Mucosa of stomach (tissue), 1 donor: ENCODE measurements at regions not wholly inside any gene's neighbourhood (a gene's known extent, or its start where the extent isn't known, plus 50 kb on each side); places are given as distances from the start of the nearest gene placed in this dataset.

Experiments used
- H3K27me3 ChIP-seq: one replicate; pipeline ENCODE4 v1.7.0; 2013; ENCODE audit warnings: mild to moderate bottlenecking, low read length; ENCODE audit not compliant: control insufficient read depth, insufficient read depth
- H3K36me3 ChIP-seq: one replicate; pipeline ENCODE4 v1.7.0; 2013; ENCODE audit warnings: low read length; ENCODE audit not compliant: control insufficient read depth, insufficient read depth
- H3K4me1 ChIP-seq: one replicate; pipeline ENCODE4 v1.7.0; 2013; ENCODE audit warnings: mild to moderate bottlenecking, low read length; ENCODE audit not compliant: control insufficient read depth, insufficient read depth
- H3K4me3 ChIP-seq: one replicate; pipeline ENCODE4 v1.7.0; 2013; ENCODE audit warnings: low read length
- H3K9ac ChIP-seq: one replicate; pipeline ENCODE4 v1.7.0; 2013; ENCODE audit warnings: mild to moderate bottlenecking, low read length, moderate library complexity
- H3K9me3 ChIP-seq: one replicate; pipeline ENCODE4 v1.7.0; 2013; ENCODE audit warnings: mild to moderate bottlenecking, low read length, moderate library complexity; ENCODE audit not compliant: control insufficient read depth
- donor health status: Pancreatic carcinoma.

GRCh38 chr3:150080058-150080730 is 109.5 kb upstream of the PFN2 start:
- Histone ChIP-seq H3K4me3 (no peak overlapping the region), H3K4me1 (peaks cover 4% of the 10 kb centered on the region), H3K9me3 (no peaks in the 10 kb centered on the region), H3K9ac (no peak overlapping the region), H3K27me3 (no peaks in the 10 kb centered on the region), H3K36me3 (no peaks in the 10 kb centered on the region)

DNA sequence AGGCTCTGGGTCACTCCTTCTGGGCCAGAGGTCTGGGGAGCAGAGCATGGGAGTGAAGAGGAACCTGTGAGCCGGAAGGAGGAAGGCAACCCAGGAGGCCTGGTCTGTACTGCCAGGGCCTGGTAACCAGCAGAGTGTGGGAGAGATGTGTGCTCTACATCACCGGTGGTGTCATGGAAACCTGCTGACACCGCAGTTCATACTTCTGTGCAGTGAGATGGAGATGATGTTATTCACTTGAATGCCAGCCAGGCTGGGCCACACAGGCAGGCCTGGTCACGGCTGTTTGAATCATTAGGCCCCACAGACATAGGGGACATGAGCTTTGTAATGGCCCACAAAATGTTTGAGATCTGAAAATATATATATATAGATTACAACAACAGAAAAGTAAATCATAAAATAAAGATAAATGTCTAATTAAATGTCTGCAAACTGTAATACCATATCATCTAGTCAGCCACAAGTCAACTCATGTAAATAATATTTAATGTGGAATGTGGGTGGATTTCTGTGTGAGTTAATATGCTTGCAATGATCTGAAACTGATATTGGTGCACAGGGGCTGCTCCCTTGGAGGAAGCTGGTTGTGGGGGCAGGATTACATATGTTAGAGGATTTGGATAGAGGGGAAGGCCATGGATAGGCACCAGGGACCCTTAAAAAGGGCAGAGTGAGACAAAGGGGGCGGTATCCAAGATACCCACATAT is 108.5 kb upstream of the PFN2 start:
- H3K36me3 ChIP-seq, result no peaks in the 10 kb centered on the region
- no peaks in the 10 kb centered on the region for H3K27me3 ChIP-seq
- H3K4me3 ChIP-seq, result no peak overlapping the region
- peaks cover 4% of the 10 kb centered on the region for H3K4me1 ChIP-seq
- H3K9me3 ChIP-seq, result no peaks in the 10 kb centered on the region
- no peak overlapping the region for H3K9ac ChIP-seq

DNA sequence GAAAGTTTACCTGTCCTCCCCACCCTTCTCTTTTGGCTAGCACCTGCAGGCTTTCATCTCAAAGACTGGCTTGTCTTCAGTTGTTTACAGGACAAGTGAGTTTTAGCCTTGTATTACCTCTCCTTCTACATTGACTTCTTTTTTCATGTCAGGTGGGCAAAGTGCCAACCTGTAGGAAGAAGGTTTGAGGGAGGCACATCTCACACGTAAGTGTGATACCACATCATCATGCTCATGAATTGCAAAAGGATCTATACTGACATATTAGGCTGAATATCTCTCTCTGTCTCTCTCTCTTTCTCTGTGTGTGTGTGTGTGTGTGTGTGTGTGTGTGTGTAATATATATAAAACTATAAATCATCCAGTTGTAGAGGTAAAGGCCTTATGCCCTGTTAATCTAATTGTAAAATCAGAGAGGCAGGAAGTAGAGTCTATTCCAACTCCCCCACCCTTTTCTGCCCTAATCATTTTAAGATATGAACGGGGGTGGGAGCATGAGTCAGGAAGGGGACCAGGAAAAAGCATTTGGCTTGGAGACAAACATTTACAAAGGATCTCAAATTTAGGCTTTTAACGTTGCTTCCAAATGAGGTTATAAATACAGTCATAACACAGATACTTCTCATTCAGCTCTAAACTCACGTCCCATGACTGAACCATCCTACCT is 107.0 kb upstream of the PFN2 start:
- Histone ChIP-seq H3K36me3 (no peaks in the 10 kb centered on the region), H3K4me3 (no peak overlapping the region), H3K27me3 (no peaks in the 10 kb centered on the region), H3K9ac (no peak overlapping the region), H3K9me3 (no peaks in the 10 kb centered on the region), H3K4me1 (peaks cover 4% of the 10 kb centered on the region)

GRCh38 chr3:150077107-150077506 is 106.4 kb upstream of the PFN2 start:
- Histone ChIP-seq H3K4me3 (no peak overlapping the region), H3K9ac (no peak overlapping the region), H3K9me3 (no peaks in the 10 kb centered on the region), H3K27me3 (no peaks in the 10 kb centered on the region), H3K4me1 (peaks cover 4% of the 10 kb centered on the region), H3K36me3 (no peaks in the 10 kb centered on the region)

GRCh38 chr3:150076443-150076842 is 105.7 kb upstream of the PFN2 start:
- no peak overlapping the region for H3K4me3 ChIP-seq
- no peaks in the 10 kb centered on the region for H3K9me3 ChIP-seq
- no peaks in the 10 kb centered on the region for H3K36me3 ChIP-seq
- H3K4me1 ChIP-seq, result peaks cover 4% of the 10 kb centered on the region
- H3K27me3 ChIP-seq, result no peaks in the 10 kb centered on the region
- no peak overlapping the region for H3K9ac ChIP-seq

- H3K4me1 ChIP-seq, result peaks cover 4% of the 10 kb centered on the region
- no peaks in the 10 kb centered on the region for H3K9me3 ChIP-seq
- peaks cover under 1% of the 10 kb centered on the region for H3K27me3 ChIP-seq
- H3K4me3 ChIP-seq, result no peak overlapping the region
- H3K9ac ChIP-seq, result no peak overlapping the region
- no peaks in the 10 kb centered on the region for H3K36me3 ChIP-seq
Measured at GRCh38 chr3:150075417-150075865, 104.7 kb upstream of the PFN2 start.

DNA sequence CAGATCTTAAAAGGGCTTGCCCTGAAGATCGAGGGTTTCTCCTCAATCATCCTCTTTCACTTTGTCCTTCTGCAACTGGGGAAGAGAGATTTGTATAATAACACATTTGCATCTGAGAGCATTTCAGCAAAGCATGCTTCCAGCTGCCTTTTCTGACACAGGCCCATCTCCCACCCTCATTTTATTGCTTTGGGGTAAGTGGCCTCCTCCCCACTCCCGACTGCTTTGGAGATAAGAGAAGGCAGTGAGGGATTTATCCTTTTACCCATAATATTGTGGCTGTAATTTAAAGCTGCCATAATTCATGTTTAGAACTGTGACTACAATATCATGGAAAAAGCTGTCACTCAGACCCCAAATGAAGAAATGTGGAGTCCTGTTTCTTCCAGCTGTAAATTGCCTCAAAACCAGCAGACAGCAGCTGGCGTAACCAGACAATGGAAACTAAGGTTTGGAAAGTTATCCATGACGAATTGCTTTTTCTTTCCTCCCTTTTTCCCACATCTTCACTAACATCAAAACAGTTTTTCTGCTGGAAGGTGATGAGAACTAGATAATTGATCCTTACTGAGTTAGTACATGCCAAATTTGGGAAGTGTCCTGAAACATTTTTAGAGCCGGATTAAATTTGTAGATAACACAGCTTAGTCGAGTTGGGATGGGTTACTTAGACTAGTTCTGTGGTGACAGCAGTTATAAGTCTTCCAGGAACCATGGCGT is 104.2 kb upstream of the PFN2 start:
- no peaks in the 10 kb centered on the region for H3K9me3 ChIP-seq
- H3K4me3 ChIP-seq, result no peak overlapping the region
- H3K4me1 ChIP-seq, result peaks cover 4% of the 10 kb centered on the region
- H3K36me3 ChIP-seq, result no peaks in the 10 kb centered on the region
- no peak overlapping the region for H3K9ac ChIP-seq
- peaks cover 6% of the 10 kb centered on the region for H3K27me3 ChIP-seq

- Histone ChIP-seq H3K9ac (no peak overlapping the region), H3K9me3 (no peaks in the 10 kb centered on the region)
Measured at GRCh38 chr3:150074277-150074676, 103.6 kb upstream of the PFN2 start.

DNA sequence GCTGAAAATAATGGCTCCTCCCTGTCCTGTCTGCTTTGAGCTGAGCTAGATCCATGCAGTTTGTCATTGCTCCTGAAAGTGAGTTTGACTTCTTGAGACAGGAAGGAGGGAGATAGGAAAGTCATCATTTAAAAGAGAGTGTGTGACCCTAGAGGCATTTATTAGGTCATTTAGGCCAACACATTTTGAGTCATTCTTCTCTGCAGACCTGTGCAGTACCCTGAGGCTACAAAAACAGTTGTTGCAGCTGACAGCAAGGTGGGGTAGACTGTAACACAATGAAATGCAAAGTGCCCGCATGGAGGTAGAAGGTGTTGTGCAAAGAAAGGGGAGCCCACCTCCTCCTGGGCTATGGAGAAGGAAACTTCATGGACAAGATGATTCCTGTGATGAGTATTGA is 102.8 kb upstream of the PFN2 start:
- Histone ChIP-seq H3K9ac (no peak overlapping the region), H3K9me3 (no peaks in the 10 kb centered on the region), H3K27me3 (peaks cover 6% of the 10 kb centered on the region), H3K4me3 (no peak overlapping the region), H3K4me1 (no peaks in the 10 kb centered on the region), H3K36me3 (no peaks in the 10 kb centered on the region)

More at GRCh38 chr3:150074277-150074676, 103.6 kb upstream of the PFN2 start:
- Histone ChIP-seq H3K4me3 (no peak overlapping the region), H3K4me1 (peaks cover 4% of the 10 kb centered on the region), H3K27me3 (peaks cover 6% of the 10 kb centered on the region), H3K36me3 (no peaks in the 10 kb centered on the region)

GRCh38 chr3:150073031-150073430 is 102.3 kb upstream of the PFN2 start:
- no peak overlapping the region for H3K4me3 ChIP-seq
- H3K4me1 ChIP-seq, result no peaks in the 10 kb centered on the region
- H3K9ac ChIP-seq, result no peak overlapping the region
- peaks cover 6% of the 10 kb centered on the region for H3K27me3 ChIP-seq
- no peaks in the 10 kb centered on the region for H3K9me3 ChIP-seq
- H3K36me3 ChIP-seq, result no peaks in the 10 kb centered on the region

GRCh38 chr3:150072576-150072975 is 101.9 kb upstream of the PFN2 start:
- Histone ChIP-seq H3K4me1 (no peaks in the 10 kb centered on the region), H3K27me3 (peaks cover 6% of the 10 kb centered on the region), H3K9ac (no peak overlapping the region), H3K36me3 (no peaks in the 10 kb centered on the region), H3K9me3 (no peaks in the 10 kb centered on the region), H3K4me3 (no peak overlapping the region)

- H3K9me3 ChIP-seq, result no peaks in the 10 kb centered on the region
- no peak overlapping the region for H3K4me3 ChIP-seq
- no peaks in the 10 kb centered on the region for H3K4me1 ChIP-seq
- no peaks in the 10 kb centered on the region for H3K36me3 ChIP-seq
- peaks cover 6% of the 10 kb centered on the region for H3K27me3 ChIP-seq
- no peak overlapping the region for H3K9ac ChIP-seq
Measured at GRCh38 chr3:150070271-150070670, 99.6 kb upstream of the PFN2 start.
